Lower leg skin (tissue), 4 donors: ENCODE measurements at regions not wholly inside any gene's neighbourhood (a gene's known extent, or its start where the extent isn't known, plus 50 kb on each side); places are given as distances from the start of the nearest gene placed in this dataset.

Experiments used
- DNase-seq, 2 donors: peaks; one replicate each; pipeline ENCODE4 v3.0.0-alpha.2; 2019; ENCODE audit warnings: low spot score in 2 of 2
- H3K4me3 ChIP-seq: fragments of 200-600 bp; sonication (generic); 2 replicates; pipeline ENCODE4 v1.5.1; 2017; ENCODE audit warnings: mild to moderate bottlenecking, low read depth; ENCODE audit not compliant: poor library complexity, severe bottlenecking
- POLR2A ChIP-seq, 2 donors: fragments of 450-650 bp; IDR thresholded peaks; one replicate each; pipeline ENCODE4 v1.6.1; 2016 to 2017; ENCODE audit warnings: antibody characterized with exemption in 2 of 2, mild to moderate bottlenecking in 1 of 2, moderate library complexity in 1 of 2
- WGBS, 2 donors: methylation state at CpG; one replicate each; pipeline ENCODE4 v1.1.5; 2018; 5-methylcytosine and 5-hydroxymethylcytosine counted together
- intact Hi-C: fragments of 100-400 bp; cut with DNase I; formaldehyde crosslinking; loops from one replicate; pipeline ENCODE4 v1.15.0; 2023; ENCODE audit warnings: low total_unique reads
- TF ChIP-seq, protein P1 (sequence below), 3 donors: fragments of 450-650 bp; IDR thresholded peaks; one replicate each; pipeline ENCODE4 v1.5.1; 2016; ENCODE audit warnings: antibody characterized with exemption in 3 of 3, mild to moderate bottlenecking in 3 of 3, moderate library complexity in 2 of 3

DNA sequence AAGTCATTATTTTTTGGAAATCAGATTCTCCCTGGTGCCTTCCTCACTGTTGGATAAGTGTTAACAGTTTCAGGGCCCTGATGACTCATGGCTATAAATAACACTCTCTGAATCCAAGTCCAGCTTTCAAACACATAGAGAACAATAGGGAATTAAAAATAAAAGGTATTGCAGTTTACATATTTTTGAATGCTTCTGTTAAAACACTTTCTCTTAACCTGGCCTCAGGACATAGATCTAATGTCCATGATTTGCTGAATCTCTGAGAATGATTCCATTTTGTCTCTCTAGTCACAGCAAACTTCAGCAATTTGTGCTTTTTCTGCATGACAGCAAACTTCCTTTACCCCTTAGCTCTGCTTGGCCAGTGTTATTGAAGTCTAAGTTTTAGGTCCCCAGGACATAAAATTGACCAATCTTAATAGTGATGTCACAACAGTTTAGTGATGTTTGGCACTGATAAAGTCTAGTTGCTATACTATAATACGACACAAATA lies 1192.4 kb upstream of the CITED2 start:
- no peak for DNase-seq
- no peak overlapping the region for H3K4me3 ChIP-seq
- 61 to 68% methylated on average over 1 of the region's 1 CpG for WGBS, 2 donors
- TF ChIP-seq, protein P1, sequence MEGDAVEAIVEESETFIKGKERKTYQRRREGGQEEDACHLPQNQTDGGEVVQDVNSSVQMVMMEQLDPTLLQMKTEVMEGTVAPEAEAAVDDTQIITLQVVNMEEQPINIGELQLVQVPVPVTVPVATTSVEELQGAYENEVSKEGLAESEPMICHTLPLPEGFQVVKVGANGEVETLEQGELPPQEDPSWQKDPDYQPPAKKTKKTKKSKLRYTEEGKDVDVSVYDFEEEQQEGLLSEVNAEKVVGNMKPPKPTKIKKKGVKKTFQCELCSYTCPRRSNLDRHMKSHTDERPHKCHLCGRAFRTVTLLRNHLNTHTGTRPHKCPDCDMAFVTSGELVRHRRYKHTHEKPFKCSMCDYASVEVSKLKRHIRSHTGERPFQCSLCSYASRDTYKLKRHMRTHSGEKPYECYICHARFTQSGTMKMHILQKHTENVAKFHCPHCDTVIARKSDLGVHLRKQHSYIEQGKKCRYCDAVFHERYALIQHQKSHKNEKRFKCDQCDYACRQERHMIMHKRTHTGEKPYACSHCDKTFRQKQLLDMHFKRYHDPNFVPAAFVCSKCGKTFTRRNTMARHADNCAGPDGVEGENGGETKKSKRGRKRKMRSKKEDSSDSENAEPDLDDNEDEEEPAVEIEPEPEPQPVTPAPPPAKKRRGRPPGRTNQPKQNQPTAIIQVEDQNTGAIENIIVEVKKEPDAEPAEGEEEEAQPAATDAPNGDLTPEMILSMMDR (IDR thresholded peaks at IDR 0.05), result no peak
- TF ChIP-seq POLR2A (IDR thresholded peaks at IDR 0.05), result no peak
- intact Hi-C loops, result no loop called here

DNA sequence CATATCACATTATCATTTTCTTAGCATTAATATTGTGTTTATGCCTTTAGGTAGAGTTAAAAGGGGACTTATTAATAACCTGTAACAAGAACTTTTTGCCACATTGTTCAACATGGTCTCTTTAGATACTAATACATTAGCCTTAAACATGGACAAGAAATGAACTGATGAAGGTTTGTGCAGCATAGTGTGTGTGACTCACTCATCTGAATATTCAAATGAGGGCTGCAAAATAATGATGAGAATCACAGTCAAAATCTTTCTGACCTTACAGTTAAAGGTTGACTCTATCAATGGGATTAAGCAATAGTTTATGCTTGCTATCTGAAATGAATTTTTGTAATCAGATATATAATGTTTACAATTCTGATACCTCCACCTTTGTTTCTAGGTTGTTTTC lies 1189.3 kb upstream of the CITED2 start:
- H3K4me3 ChIP-seq, result no peak overlapping the region
- DNase-seq, result no peak
- intact Hi-C loops, result no loop called here
- TF ChIP-seq POLR2A (IDR thresholded peaks at IDR 0.05), result no peak
- TF ChIP-seq, protein P1 (IDR thresholded peaks at IDR 0.05), result no peak

DNA sequence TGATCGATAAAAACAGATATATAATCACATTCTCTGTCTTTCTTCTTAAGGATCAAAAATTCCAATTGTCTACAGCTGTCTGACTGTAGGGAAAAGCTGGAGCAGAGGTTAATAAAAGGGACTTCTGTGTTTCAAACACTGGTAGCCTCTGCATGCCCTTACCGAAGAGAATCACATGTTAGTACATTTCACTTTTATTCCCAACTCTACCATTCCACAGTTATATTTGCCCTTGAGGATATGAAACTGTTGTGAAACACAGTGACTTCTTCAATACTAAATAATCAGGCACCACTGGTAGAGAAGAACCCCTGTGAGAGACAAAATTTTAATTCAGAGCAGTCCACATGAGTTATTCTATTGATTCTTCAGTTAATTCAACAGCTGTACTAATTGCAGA lies 1187.3 kb upstream of the CITED2 start:
- no peak for DNase-seq
- 81 to 88% methylated on average over 2 of the region's 2 CpGs for WGBS, 2 donors
- H3K4me3 ChIP-seq, result no peak overlapping the region
- intact Hi-C loops, result no loop called here
- TF ChIP-seq, protein P1 (IDR thresholded peaks at IDR 0.05), result no peak
- no peak for TF ChIP-seq POLR2A (IDR thresholded peaks at IDR 0.05)

DNA sequence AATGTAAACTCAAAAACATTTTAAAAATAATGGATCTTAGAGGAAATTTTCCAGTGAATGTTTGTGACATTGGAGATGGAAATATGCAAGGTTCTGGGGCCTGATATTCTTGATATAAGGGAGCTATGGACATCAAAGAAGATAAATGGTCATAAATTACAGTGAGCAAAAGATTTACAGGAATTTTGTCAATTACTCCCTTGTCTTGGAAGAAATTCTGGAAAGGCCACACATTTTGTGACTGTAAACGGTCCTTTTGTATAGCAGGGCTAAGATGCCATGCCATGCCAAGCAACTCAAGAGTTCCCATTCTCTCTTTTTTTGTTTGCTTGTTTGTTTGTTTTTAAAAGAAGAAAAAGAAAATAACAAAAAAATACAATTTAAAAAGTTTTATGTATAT lies 1186.2 kb upstream of the CITED2 start:
- no peak overlapping the region for H3K4me3 ChIP-seq
- WGBS, 2 donors, result 76 to 79% methylated on average over 1 of the region's 1 CpG
- no peak for DNase-seq
- intact Hi-C loops, result no loop called here
- TF ChIP-seq, protein P1 (IDR thresholded peaks at IDR 0.05), result no peak
- no peak for TF ChIP-seq POLR2A (IDR thresholded peaks at IDR 0.05)

DNA sequence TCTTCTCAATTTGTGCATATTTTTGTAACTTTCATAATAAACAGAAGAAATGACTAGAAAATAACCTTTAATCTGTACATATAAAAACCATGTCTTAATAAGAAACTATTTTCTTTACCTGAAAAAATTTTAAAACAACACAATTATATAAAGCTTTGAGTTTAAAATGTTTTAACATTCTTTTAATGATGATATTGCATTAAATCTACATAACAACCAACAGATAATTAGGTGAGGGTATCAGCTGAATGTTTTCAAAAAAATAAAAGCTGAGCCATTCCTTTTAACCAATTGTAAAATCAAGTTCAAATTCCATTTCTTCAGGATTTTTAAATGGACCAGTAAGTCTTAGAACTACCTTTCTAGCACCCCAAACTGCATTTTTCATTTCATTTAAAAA lies 1185.0 kb upstream of the CITED2 start:
- no peak for DNase-seq
- no peak overlapping the region for H3K4me3 ChIP-seq
- intact Hi-C loops, result no loop called here
- TF ChIP-seq POLR2A (IDR thresholded peaks at IDR 0.05), result no peak
- TF ChIP-seq, protein P1 (IDR thresholded peaks at IDR 0.05), result no peak

DNA sequence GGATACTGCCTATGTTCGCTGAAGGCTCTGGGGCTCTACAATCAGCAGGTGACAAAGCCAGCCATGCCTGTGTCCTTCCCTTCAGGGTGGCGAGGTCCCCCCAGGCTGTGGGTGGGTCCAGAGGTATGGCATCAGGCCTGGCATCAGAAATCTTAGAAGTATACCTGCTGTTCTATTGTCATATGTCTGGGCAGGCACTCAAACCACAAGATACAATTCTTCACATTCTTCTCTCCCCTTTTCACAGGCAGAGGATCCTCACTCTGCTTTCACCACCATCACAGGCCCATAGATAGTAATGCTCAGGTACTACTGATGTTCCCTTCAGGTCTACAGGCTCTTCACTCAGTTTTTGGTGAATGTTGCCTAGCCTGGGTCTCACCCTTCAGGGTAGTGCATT lies 1180.0 kb upstream of the CITED2 start:
- TF ChIP-seq POLR2A (IDR thresholded peaks at IDR 0.05), result no peak
- TF ChIP-seq, protein P1 (IDR thresholded peaks at IDR 0.05), result no peak
- 73 to 79% methylated on average over 2 of the region's 2 CpGs for WGBS, 2 donors
- no peak overlapping the region for H3K4me3 ChIP-seq
- intact Hi-C loops, result no loop called here
- no peak for DNase-seq
